Naive B cell (primary cell): ENCODE measurements at regions not wholly inside any gene's neighbourhood (a gene's known extent, or its start where the extent isn't known, plus 50 kb on each side); places are given as distances from the start of the nearest gene placed in this dataset.
"Not testable (repeated sequence)": the region's sequence is repeated elsewhere in the genome, so short reads cannot be mapped to it uniquely, and the experiment has no call there.

Experiments used
- ATAC-seq, 2 donors: fragments of 150-1000 bp; cut with Tn5 transposase; 2 replicates each; pipeline ENCODE4 v1.10.0; 2021; ENCODE audit warnings: low read depth in 2 of 2, mild to moderate bottlenecking in 2 of 2, moderate library complexity in 2 of 2
- DNase-seq: peaks from one replicate; pipeline ENCODE4 v3.0.0; 2022
- H3K27ac Mint-ChIP-seq, 6 donors: one replicate each; pipeline ENCODE4 v1.8.0; 2020 to 2022; ENCODE audit warnings: mild to moderate bottlenecking in 6 of 6, mixed read lengths in 6 of 6, moderate library complexity in 5 of 6, inconsistent platforms in 2 of 6
- H3K27me3 Mint-ChIP-seq, 3 donors: one replicate each; pipeline ENCODE4 v1.8.0; 2021 to 2022; ENCODE audit warnings: mixed read lengths in 3 of 3, mild to moderate bottlenecking in 1 of 3
- H3K36me3 Mint-ChIP-seq, 2 donors: one replicate each; pipeline ENCODE4 v1.8.0; 2020 to 2022; ENCODE audit warnings: mixed read lengths in 2 of 2, inconsistent platforms in 1 of 2, mild to moderate bottlenecking in 1 of 2
- H3K4me1 Mint-ChIP-seq, 3 donors: one replicate each; pipeline ENCODE4 v1.8.0; 2020 to 2022; ENCODE audit warnings: mixed read lengths in 3 of 3, inconsistent platforms in 1 of 3, mild to moderate bottlenecking in 1 of 3, moderate library complexity in 1 of 3
- H3K4me3 Mint-ChIP-seq, 8 donors: one replicate each; pipeline ENCODE4 v1.8.0; 2020 to 2022; ENCODE audit warnings: mild to moderate bottlenecking in 8 of 8, mixed read lengths in 8 of 8, moderate library complexity in 8 of 8, inconsistent platforms in 2 of 8
- H3K9me3 Mint-ChIP-seq, 7 donors: one replicate each; pipeline ENCODE4 v1.8.0; 2020 to 2022; ENCODE audit warnings: mixed read lengths in 7 of 7, mild to moderate bottlenecking in 5 of 7, inconsistent platforms in 2 of 7, moderate library complexity in 1 of 7

- no peaks in the 10 kb centered on the region for H3K36me3 Mint-ChIP-seq
- H3K9me3 Mint-ChIP-seq: peaks cover 0 to 9% (median 3%) of the 10 kb centered on the region in 7 donors
- H3K4me1 Mint-ChIP-seq: no peaks in the 10 kb centered on the region
- no peak overlapping the region for H3K27ac Mint-ChIP-seq
- H3K27me3 Mint-ChIP-seq: no peaks in the 10 kb centered on the region
- H3K4me3 Mint-ChIP-seq: no peak overlapping the region
- ATAC-seq (no peak), DNase-seq (no peak)
These were observed 492.1 kb downstream of the CDH8 start for GRCh38 chr16:61544165-61544564.

GRCh38 chr16:61540216-61540615 lies 496.0 kb downstream of the CDH8 start:
- Mint-ChIP-seq H3K27ac (no peak overlapping the region), H3K4me3 (no peak overlapping the region), H3K36me3 (no peaks in the 10 kb centered on the region), H3K27me3 (no peaks in the 10 kb centered on the region), H3K9me3 (peaks cover 2 to 11% (median 5%) of the 10 kb centered on the region in 7 donors), H3K4me1 (no peaks in the 10 kb centered on the region)
- ATAC-seq (no peak), DNase-seq (no peak)

- peaks cover 0 to 7% (median 5%) of the 10 kb centered on the region in 7 donors for H3K9me3 Mint-ChIP-seq
- DNase-seq (no peak), ATAC-seq (no peak)
- no peaks in the 10 kb centered on the region for H3K27me3 Mint-ChIP-seq
- H3K36me3 Mint-ChIP-seq: no peaks in the 10 kb centered on the region
- H3K4me1 Mint-ChIP-seq: no peaks in the 10 kb centered on the region
- H3K27ac Mint-ChIP-seq: no peak overlapping the region
- H3K4me3 Mint-ChIP-seq: no peak overlapping the region
These were observed 505.5 kb downstream of the CDH8 start for GRCh38 chr16:61530697-61531096.

GRCh38 chr16:61500851-61501250 lies 535.4 kb downstream of the CDH8 start:
- Mint-ChIP-seq H3K27ac (no peak overlapping the region), H3K27me3 (no peaks in the 10 kb centered on the region), H3K9me3 (peaks cover 0 to 10% (median 1%) of the 10 kb centered on the region in 7 donors), H3K4me1 (no peaks in the 10 kb centered on the region), H3K36me3 (no peaks in the 10 kb centered on the region), H3K4me3 (no peak overlapping the region)
- DNase-seq (no peak), ATAC-seq (no peak)

- ATAC-seq (no peak), DNase-seq (no peak)
- Mint-ChIP-seq H3K4me3 (no peak overlapping the region), H3K4me1 (no peaks in the 10 kb centered on the region), H3K27ac (no peak overlapping the region), H3K36me3 (no peaks in the 10 kb centered on the region), H3K9me3 (peaks cover 4 to 25% (median 6%) of the 10 kb centered on the region in 7 donors), H3K27me3 (no peaks in the 10 kb centered on the region)
These were observed 556.0 kb downstream of the CDH8 start for GRCh38 chr16:61480250-61480649.

- H3K4me3 Mint-ChIP-seq: no peak overlapping the region
- ATAC-seq (no peak), DNase-seq (no peak)
- no peaks in the 10 kb centered on the region for H3K27me3 Mint-ChIP-seq
- no peaks in the 10 kb centered on the region for H3K4me1 Mint-ChIP-seq
- no peak overlapping the region for H3K27ac Mint-ChIP-seq
- peaks cover 4 to 15% (median 6%) of the 10 kb centered on the region in 7 donors for H3K9me3 Mint-ChIP-seq
- H3K36me3 Mint-ChIP-seq: no peaks in the 10 kb centered on the region
These were observed 564.5 kb downstream of the CDH8 start for GRCh38 chr16:61471737-61472136.

- H3K9me3 Mint-ChIP-seq: peaks cover 2 to 13% (median 5%) of the 10 kb centered on the region in 7 donors
- H3K36me3 Mint-ChIP-seq: no peaks in the 10 kb centered on the region
- ATAC-seq: no peak
These were observed 565.2 kb downstream of the CDH8 start for GRCh38 chr16:61471023-61471422.

GRCh38 chr16:61465285-61465684 lies 571.0 kb downstream of the CDH8 start:
- H3K9me3 Mint-ChIP-seq: peaks cover 3 to 15% (median 7%) of the 10 kb centered on the region in 7 donors
- H3K4me1 Mint-ChIP-seq: no peaks in the 10 kb centered on the region
- ATAC-seq: no peak

More at GRCh38 chr16:61471023-61471422, 565.2 kb downstream of the CDH8 start:
- Mint-ChIP-seq H3K4me1 (no peaks in the 10 kb centered on the region), H3K27me3 (no peaks in the 10 kb centered on the region), H3K4me3 (no peak overlapping the region), H3K27ac (no peak overlapping the region)
- DNase-seq: no peak

GRCh38 chr16:61460020-61460419 lies 576.2 kb downstream of the CDH8 start:
- H3K4me1 Mint-ChIP-seq: no peaks in the 10 kb centered on the region
- H3K9me3 Mint-ChIP-seq: peaks cover 5 to 35% (median 14%) of the 10 kb centered on the region in 7 donors
- DNase-seq: no peak
- no peak overlapping the region for H3K4me3 Mint-ChIP-seq
- H3K27ac Mint-ChIP-seq: no peak overlapping the region
- ATAC-seq: no peak
- no peaks in the 10 kb centered on the region for H3K36me3 Mint-ChIP-seq
- no peaks in the 10 kb centered on the region for H3K27me3 Mint-ChIP-seq

More at GRCh38 chr16:61465285-61465684, 571.0 kb downstream of the CDH8 start:
- Mint-ChIP-seq H3K27ac (no peak overlapping the region), H3K36me3 (no peaks in the 10 kb centered on the region), H3K27me3 (no peaks in the 10 kb centered on the region), H3K4me3 (no peak overlapping the region)
- no peak for DNase-seq

- Mint-ChIP-seq H3K36me3 (no peaks in the 10 kb centered on the region), H3K9me3 (peaks cover 2 to 11% (median 8%) of the 10 kb centered on the region in 7 donors), H3K4me3 (no peak overlapping the region), H3K27me3 (no peaks in the 10 kb centered on the region), H3K4me1 (no peaks in the 10 kb centered on the region), H3K27ac (no peak overlapping the region)
- ATAC-seq (no peak), DNase-seq (no peak)
These were observed 600.9 kb downstream of the CDH8 start for GRCh38 chr16:61435346-61435745.

- no peak for DNase-seq
- Mint-ChIP-seq H3K27me3 (no peaks in the 10 kb centered on the region), H3K4me3 (no peak overlapping the region), H3K27ac (no peak overlapping the region), H3K36me3 (no peaks in the 10 kb centered on the region), H3K4me1 (no peaks in the 10 kb centered on the region), H3K9me3 (peaks cover 0 to 8% (median 3%) of the 10 kb centered on the region in 7 donors)
- no peak for ATAC-seq
These were observed 603.8 kb downstream of the CDH8 start for GRCh38 chr16:61432421-61432820.

GRCh38 chr16:61421111-61421510 lies 615.1 kb downstream of the CDH8 start:
- H3K4me1 Mint-ChIP-seq: no peaks in the 10 kb centered on the region
- H3K27ac Mint-ChIP-seq: no peak overlapping the region
- ATAC-seq: no peak
- peaks cover 0 to 11% (median 4%) of the 10 kb centered on the region in 7 donors for H3K9me3 Mint-ChIP-seq
- H3K27me3 Mint-ChIP-seq: no peaks in the 10 kb centered on the region
- H3K36me3 Mint-ChIP-seq: no peaks in the 10 kb centered on the region
- no peak for DNase-seq
- H3K4me3 Mint-ChIP-seq: no peak overlapping the region

- peaks cover 0 to 11% (median 4%) of the 10 kb centered on the region in 7 donors for H3K9me3 Mint-ChIP-seq
- no peaks in the 10 kb centered on the region for H3K36me3 Mint-ChIP-seq
- H3K27me3 Mint-ChIP-seq: no peaks in the 10 kb centered on the region
- no peak overlapping the region for H3K4me3 Mint-ChIP-seq
- DNase-seq: no peak
- H3K27ac Mint-ChIP-seq: no peak overlapping the region
- no peak for ATAC-seq
- H3K4me1 Mint-ChIP-seq: no peaks in the 10 kb centered on the region
These were observed 616.4 kb downstream of the CDH8 start for GRCh38 chr16:61419791-61420190.

GRCh38 chr16:61418802-61419201 lies 617.4 kb downstream of the CDH8 start:
- not testable (repeated sequence) for H3K36me3 Mint-ChIP-seq, ATAC-seq, H3K4me3 Mint-ChIP-seq, DNase-seq, H3K4me1 Mint-ChIP-seq, H3K27me3 Mint-ChIP-seq, H3K27ac Mint-ChIP-seq
- H3K9me3 Mint-ChIP-seq: peaks cover 0 to 11% (median 2%) of the 10 kb centered on the region in 7 donors

- DNase-seq (no peak), ATAC-seq (no peak)
- Mint-ChIP-seq H3K4me3 (no peak overlapping the region), H3K36me3 (no peaks in the 10 kb centered on the region), H3K4me1 (no peaks in the 10 kb centered on the region), H3K9me3 (peaks cover 0 to 10% (median 6%) of the 10 kb centered on the region in 7 donors), H3K27me3 (no peaks in the 10 kb centered on the region), H3K27ac (no peak overlapping the region)
These were observed 621.1 kb downstream of the CDH8 start for GRCh38 chr16:61415126-61415525.
